RWPE1 (cell line): ENCODE measurements at regions not wholly inside any gene's neighbourhood (a gene's known extent, or its start where the extent isn't known, plus 50 kb on each side); places are given as distances from the start of the nearest gene placed in this dataset.

Source experiments
- CTCF ChIA-PET: fragments of 350-600 bp; sonication (Branson Sonifier 250); formaldehyde crosslinking; extraction: SDS; loops from one replicate; lab custom pipeline; 2021; lab: Yijun Ruan, JAX
- POLR2A ChIA-PET: fragments of 400-600 bp; formaldehyde crosslinking; extraction: SDS; loops from one replicate; lab custom pipeline; 2020; ENCODE audit warnings: antibody characterized with exemption; ENCODE audit not compliant: low non-redundant PET; lab: Yijun Ruan, JAX
- DNase-seq: peaks from one replicate; pipeline ENCODE4 v3.0.0; 2012; ENCODE audit warnings: low spot score
- H3K27ac ChIP-seq: fragments of 450-650 bp; 2 replicates; pipeline ENCODE4 v1.5.1; 2017
- TF ChIP-seq, protein P1 (sequence below): fragments of 450-650 bp; conservative IDR thresholded peaks from 2 replicates; pipeline ENCODE4 v1.5.1; 2017; ENCODE audit warnings: low read depth, mild to moderate bottlenecking

DNA sequence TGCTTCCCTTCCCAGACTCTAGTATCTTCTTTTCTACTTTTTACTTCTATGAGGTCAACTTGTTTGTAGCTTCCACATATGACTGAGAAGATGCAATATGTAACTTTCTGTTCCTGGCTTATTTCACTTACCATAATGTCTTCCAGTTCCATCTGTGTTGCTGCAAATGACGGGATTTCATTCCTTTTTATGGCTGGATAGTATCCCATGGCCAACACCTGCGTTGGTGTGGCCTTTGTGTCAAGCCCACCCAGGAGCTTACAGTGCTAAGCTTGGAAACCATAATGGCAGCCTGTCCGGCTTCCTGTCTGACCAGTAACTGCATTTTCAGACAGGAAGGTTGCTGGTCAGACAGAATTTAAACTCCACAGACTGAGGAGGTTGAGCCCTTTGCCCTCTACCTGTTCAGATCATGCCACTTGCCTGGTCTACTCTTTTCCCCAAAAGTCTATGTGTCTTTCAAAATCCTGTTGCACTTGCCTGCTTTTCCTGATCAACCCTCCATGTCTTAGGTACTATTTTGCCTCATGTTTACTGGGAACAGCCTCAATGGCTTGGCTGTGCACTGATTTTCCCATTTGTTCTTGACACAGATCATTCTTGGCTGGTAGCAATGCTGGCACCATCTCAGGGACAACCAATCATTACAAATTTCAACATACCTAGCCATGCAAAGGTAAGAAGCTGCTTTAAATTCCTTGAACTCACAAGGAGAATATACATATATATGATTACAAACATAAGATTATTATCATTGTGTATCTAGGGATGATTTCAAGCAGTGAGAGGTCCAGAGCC, 114.3 kb upstream of the PLEKHG1 start:
- POLR2A ChIA-PET: no interaction called here

DNA sequence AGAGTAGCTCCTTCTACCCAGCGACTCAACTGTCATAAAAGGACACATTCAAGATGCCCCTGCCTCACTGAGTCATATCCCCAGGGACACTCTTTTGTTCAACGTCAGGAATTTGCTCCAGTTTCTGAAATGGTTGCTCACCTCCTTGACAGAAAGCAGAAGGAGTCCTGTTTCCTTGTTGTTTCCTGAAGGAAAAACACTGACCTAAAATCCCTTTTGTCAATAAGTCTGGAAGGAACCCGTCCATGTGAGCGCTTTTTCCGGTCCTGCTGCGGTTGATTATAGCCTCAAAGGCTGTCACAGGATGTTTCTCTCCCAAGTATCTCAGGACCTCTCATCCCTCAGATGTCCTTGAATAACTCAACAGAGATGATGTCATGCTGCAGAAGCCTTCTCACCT, 113.6 kb upstream of the PLEKHG1 start:
- no peak overlapping the region for H3K27ac ChIP-seq
- no peak for DNase-seq
- ChIA-PET CTCF (no interaction called here), POLR2A (no interaction called here)
- TF ChIP-seq, protein P1, sequence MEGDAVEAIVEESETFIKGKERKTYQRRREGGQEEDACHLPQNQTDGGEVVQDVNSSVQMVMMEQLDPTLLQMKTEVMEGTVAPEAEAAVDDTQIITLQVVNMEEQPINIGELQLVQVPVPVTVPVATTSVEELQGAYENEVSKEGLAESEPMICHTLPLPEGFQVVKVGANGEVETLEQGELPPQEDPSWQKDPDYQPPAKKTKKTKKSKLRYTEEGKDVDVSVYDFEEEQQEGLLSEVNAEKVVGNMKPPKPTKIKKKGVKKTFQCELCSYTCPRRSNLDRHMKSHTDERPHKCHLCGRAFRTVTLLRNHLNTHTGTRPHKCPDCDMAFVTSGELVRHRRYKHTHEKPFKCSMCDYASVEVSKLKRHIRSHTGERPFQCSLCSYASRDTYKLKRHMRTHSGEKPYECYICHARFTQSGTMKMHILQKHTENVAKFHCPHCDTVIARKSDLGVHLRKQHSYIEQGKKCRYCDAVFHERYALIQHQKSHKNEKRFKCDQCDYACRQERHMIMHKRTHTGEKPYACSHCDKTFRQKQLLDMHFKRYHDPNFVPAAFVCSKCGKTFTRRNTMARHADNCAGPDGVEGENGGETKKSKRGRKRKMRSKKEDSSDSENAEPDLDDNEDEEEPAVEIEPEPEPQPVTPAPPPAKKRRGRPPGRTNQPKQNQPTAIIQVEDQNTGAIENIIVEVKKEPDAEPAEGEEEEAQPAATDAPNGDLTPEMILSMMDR: no peak

More for the DNA sequence above, 114.3 kb upstream of the PLEKHG1 start:
- DNase-seq: no peak
- CTCF ChIA-PET: no interaction called here
- H3K27ac ChIP-seq: no peak overlapping the region
- TF ChIP-seq, protein P1: no peak

DNA sequence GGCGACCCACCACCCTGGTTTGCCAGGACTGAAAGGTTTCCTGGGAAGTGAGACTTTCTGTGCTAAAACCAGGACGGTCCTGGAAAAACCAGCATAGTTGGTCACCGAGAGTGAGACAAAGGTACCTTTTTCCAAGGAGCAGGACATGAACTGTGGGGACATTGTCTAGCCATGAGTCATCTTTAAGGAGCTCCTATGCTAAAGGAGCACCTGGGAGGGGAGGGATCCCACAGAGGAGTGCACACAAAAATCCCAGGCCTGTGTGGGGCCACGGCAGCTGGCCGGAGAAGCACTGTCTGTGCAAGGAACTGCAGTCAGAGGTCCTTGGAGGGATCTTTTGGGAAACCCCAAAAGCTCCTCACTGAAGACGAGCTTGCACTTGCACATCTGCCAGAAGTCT, 109.1 kb upstream of the PLEKHG1 start:
- ChIA-PET POLR2A (interaction anchor here (0.6 kb wide), 1 partner anchor 1701 kb away, joined by 3 read pairs; no protein-coding TSS in a partner anchor), CTCF (no interaction called here)
- H3K27ac ChIP-seq: no peak overlapping the region
- DNase-seq: no peak
- TF ChIP-seq, protein P1: no peak

DNA sequence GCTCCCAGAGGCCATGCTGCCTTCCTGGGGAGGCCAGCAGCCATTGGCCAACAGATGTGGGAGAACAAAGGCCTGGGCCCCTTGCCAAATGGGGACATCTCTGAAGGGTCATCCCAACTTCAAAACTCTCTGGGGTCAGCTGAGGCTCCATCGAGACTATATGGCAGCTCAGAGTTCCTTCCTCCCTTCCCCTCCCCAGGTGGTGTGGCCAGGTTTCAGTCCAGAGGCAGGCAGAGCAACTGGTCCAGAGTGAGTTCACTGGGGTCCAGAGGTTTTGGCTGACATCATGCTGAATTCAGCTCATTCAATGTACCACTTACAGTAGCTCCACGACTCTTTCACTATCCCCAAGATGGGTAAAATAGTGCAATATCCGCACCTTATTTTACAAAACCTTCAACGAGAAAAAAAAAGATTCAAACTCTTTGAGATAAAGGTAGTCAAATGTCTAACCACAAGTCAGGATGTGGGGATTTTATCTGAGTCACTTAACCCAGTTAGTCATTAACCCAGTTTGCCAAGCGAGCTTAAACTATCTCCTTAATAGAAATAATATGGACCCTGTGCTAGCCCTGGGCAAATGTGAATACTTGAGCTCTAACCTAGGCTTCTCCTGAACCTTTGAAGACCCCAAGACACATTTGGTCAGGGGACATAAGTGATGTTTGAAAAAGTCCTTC, 108.4 kb upstream of the PLEKHG1 start:
- CTCF ChIA-PET: no interaction called here

DNA sequence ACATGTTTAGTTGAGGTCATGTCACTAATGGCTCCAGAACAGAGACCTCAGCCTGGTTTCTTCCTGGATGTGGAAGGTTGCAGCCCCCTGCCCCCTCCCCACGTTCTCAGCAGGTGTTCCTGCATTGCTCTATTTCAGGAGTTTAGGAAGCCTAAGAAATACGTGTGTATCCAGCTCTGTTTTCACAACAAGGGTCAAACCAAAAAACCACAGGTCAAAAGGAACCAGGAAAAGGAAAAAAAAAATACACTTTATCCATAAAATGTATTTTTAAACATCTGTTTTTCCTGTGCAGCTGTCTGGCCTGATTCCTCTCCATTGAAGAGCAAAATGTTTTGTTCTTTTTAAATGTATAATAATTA, 107.9 kb upstream of the PLEKHG1 start:
- no peak overlapping the region for H3K27ac ChIP-seq
- TF ChIP-seq, protein P1: no peak
- DNase-seq: no peak
- ChIA-PET POLR2A (no interaction called here), CTCF (no interaction called here)

More for the DNA sequence above, 108.4 kb upstream of the PLEKHG1 start:
- no peak overlapping the region for H3K27ac ChIP-seq
- TF ChIP-seq, protein P1: no peak
- POLR2A ChIA-PET: no interaction called here
- DNase-seq: peak; percentile 82

DNA sequence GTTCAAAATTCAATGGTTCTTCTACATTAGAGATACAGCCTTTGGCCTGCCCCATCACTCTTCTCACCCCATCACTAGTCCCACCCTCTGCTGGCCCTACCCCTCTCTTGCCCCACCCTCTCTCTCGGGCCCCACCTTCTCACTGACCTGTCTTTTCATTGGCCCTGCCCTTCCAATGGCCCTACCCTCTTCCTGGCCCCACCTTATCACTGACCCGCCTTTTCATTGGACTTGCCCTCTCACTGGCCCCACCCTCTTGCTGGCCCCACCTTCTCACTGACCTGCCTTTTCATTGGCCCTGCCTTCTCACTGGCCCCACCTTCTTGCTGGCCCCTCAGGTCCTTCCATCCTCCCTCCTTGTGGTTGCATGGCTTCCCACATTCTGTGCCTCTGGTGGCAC, 107.2 kb upstream of the PLEKHG1 start:
- CTCF ChIA-PET: interaction anchor here (0.6 kb wide), 1 partner anchor 18 kb away, joined by 3 read pairs; no protein-coding TSS in a partner anchor
- TF ChIP-seq, protein P1: no peak
- POLR2A ChIA-PET: no interaction called here
- DNase-seq: peak; percentile 87
- H3K27ac ChIP-seq: peak overlapping the region; percentile 50
